ENCODE measurements at regions not wholly inside any gene's neighbourhood (a gene's known extent, or its start where the extent isn't known, plus 50 kb on each side); places are given as distances from the start of the nearest gene placed in this dataset.

- DNase-seq, result no peak
Observed at GRCh38 chr16:85258166-85258565, 145.9 kb upstream of the CIBAR2 start.

- no peak for DNase-seq
Observed at GRCh38 chr16:85258629-85259028, 146.4 kb upstream of the CIBAR2 start.

GRCh38 chr16:85259115-85259831 is 147.0 kb upstream of the CIBAR2 start:
- DNase-seq, result no peak

- no peak for DNase-seq
Observed at GRCh38 chr16:85259832-85260167, 147.5 kb upstream of the CIBAR2 start.

- no peak for DNase-seq
Observed at GRCh38 chr16:85261204-85261603, 148.9 kb upstream of the CIBAR2 start.

- no peak for DNase-seq
Observed at GRCh38 chr16:85261657-85262557, 149.6 kb upstream of the CIBAR2 start.

GRCh38 chr16:85262558-85263238 is 150.4 kb upstream of the CIBAR2 start:
- DNase-seq, result no peak

- DNase-seq, result no peak
Observed at GRCh38 chr16:85263239-85263585, 150.9 kb upstream of the CIBAR2 start.

- no peak for DNase-seq
Observed at GRCh38 chr16:85264752-85265151, 152.5 kb upstream of the CIBAR2 start.

- no peak for DNase-seq
Observed at GRCh38 chr16:85265161-85265784, 153.0 kb upstream of the CIBAR2 start.

GRCh38 chr16:85265810-85266209 is 153.5 kb upstream of the CIBAR2 start:
- no peak for DNase-seq

GRCh38 chr16:85266857-85267256 is 154.6 kb upstream of the CIBAR2 start:
- no peak for DNase-seq

- no peak for DNase-seq
Observed at GRCh38 chr16:85267414-85267945, 155.2 kb upstream of the CIBAR2 start.

GRCh38 chr16:85269165-85269564 is 156.9 kb upstream of the CIBAR2 start:
- DNase-seq, result no peak

GRCh38 chr16:85270374-85270773 is 158.1 kb upstream of the CIBAR2 start:
- DNase-seq, result no peak

- no peak for DNase-seq
Observed at GRCh38 chr16:85271198-85271597, 158.9 kb upstream of the CIBAR2 start.

- no peak for DNase-seq
Observed at GRCh38 chr16:85273293-85273692, 161.0 kb upstream of the CIBAR2 start.

- DNase-seq, result no peak
Observed at GRCh38 chr16:85274501-85274900, 162.2 kb upstream of the CIBAR2 start.

- DNase-seq, result no peak
Observed at GRCh38 chr16:85274924-85275323, 162.7 kb upstream of the CIBAR2 start.

GRCh38 chr16:85275533-85276249 is 163.4 kb upstream of the CIBAR2 start:
- peak; percentile 65 for DNase-seq

GRCh38 chr16:85276258-85276657 is 164.0 kb upstream of the CIBAR2 start:
- DNase-seq, result no peak

GRCh38 chr16:85276721-85277120 is 164.4 kb upstream of the CIBAR2 start:
- no peak for DNase-seq

Data from stimulated activated CD4-positive, alpha-beta T cell treated with anti-CD3 and anti-CD28 coated beads, Interleukin-1b, Interleukin-23, amount 100 ng/mL, for 48 hours (primary cell).